ENCODE measurements at regions not wholly inside any gene's neighbourhood (a gene's known extent, or its start where the extent isn't known, plus 50 kb on each side); places are given as distances from the start of the nearest gene placed in this dataset.

DNA sequence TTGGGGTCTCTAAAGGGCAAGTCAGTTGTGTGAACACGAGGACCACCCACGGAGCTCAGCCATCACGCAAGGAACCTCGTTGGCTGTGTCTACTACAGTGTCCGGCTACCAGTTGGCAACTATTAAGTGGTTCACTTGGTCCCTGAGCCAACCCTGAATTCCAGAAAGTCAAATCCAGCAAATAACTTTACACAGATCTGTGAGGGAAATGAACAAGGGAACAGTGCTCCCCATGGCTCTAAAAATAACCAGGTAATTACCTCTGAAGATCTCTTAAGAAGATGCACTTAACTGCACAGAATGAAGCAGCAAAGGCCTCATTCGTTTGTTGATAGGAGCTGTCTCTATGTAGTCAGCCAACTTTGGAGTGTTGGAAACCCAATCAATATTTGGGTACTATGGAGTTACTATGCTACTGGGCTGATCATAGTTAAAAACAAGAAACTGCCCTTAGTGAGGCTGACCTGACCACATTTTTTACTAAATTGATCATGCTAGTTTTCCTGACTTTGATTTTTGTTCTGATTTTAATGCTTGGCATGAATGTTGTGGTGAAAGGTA lies 219.1 kb upstream of the LRIG1 start:
- no peak overlapping the region for H3K9ac ChIP-seq (ENCODE audit: low read length)
- H3K27me3 ChIP-seq (ENCODE audit: insufficient read depth, low read length): no peaks in the 10 kb centered on the region
- no peak overlapping the region for H4K8ac ChIP-seq (ENCODE audit: low read depth, low read length)
- WGBS (ENCODE audit: extremely low coverage, insufficient coverage, insufficient read length): no CpG with 5 or more reads among the region's 6 CpGs
- H3K4ac ChIP-seq (ENCODE audit: low read depth, low read length): no peak overlapping the region
- H3K36me3 ChIP-seq (ENCODE audit: control insufficient read depth in 1 of 2, insufficient read depth in 2 of 2, low read length in 2 of 2): no peaks in the 10 kb centered on the region
- no peak overlapping the region for H2AK5ac ChIP-seq (ENCODE audit: low read length)
- H3K27ac ChIP-seq (ENCODE audit: low read depth, low read length): no peak overlapping the region
- H4K12ac ChIP-seq (ENCODE audit: low read depth, low read length): no peak overlapping the region
- no peaks in the 10 kb centered on the region for H3K79me1 ChIP-seq (ENCODE audit: low read length)
- H3K4me1 ChIP-seq (ENCODE audit: control insufficient read depth in 1 of 2, insufficient read depth in 2 of 2, low read length in 2 of 2): peaks cover 0 to 2% of the 10 kb centered on the region in 2 experiments
- no peak overlapping the region for H3K4me3 ChIP-seq (ENCODE audit: low read depth, low read length)
- H3K18ac ChIP-seq (ENCODE audit: low read length): no peak overlapping the region
- no peaks in the 10 kb centered on the region for H3K9me3 ChIP-seq (ENCODE audit: insufficient read depth, low read depth, low read length)
- H4K91ac ChIP-seq (ENCODE audit: low read depth, low read length): no peak overlapping the region
- H2BK12ac ChIP-seq (ENCODE audit: low read length): no peak overlapping the region
- no peak overlapping the region for H2BK5ac ChIP-seq (ENCODE audit: low read depth, low read length, poor library complexity)
- no peak overlapping the region for H3K14ac ChIP-seq (ENCODE audit: low read length)
- H2AFZ ChIP-seq (ENCODE audit: insufficient read depth, low read length, poor library complexity): no peak overlapping the region
- no peak for DNase-seq
- no peaks in the 10 kb centered on the region for H3K79me2 ChIP-seq (ENCODE audit: control insufficient read depth, insufficient read depth, low read length, poor library complexity)
- no peak overlapping the region for H3K23ac ChIP-seq (ENCODE audit: low read length)
- H2BK120ac ChIP-seq (ENCODE audit: insufficient read depth, low read length, poor library complexity): no peak overlapping the region
- no peak overlapping the region for H3K4me2 ChIP-seq (ENCODE audit: low read length)

DNA sequence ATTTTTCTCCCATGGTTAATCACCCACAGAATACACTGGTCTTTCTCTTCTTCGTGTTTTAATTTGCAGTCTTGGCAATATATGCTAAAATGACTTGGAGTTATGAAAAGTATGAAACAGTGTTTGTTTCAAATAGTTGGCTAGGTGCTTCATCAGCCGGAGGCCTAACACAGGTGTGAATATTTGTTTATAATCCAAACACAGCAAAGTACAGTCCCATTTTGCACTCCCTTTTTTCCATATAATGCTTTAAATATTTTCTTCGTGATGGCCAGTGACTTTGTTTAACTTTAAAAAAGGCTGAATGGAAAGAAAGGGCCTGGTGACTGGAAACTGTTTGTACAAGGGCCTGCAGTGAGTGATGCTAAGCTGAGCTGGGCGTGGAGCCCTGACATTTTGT lies 219.7 kb upstream of the LRIG1 start:
- H4K12ac ChIP-seq (ENCODE audit: low read depth, low read length): no peak overlapping the region
- H3K14ac ChIP-seq (ENCODE audit: low read length): no peak overlapping the region
- no peak overlapping the region for H3K4ac ChIP-seq (ENCODE audit: low read depth, low read length)
- H3K18ac ChIP-seq (ENCODE audit: low read length): no peak overlapping the region
- H3K9me3 ChIP-seq (ENCODE audit: insufficient read depth, low read depth, low read length): no peaks in the 10 kb centered on the region
- H3K36me3 ChIP-seq (ENCODE audit: control insufficient read depth in 1 of 2, insufficient read depth in 2 of 2, low read length in 2 of 2): no peaks in the 10 kb centered on the region
- H4K91ac ChIP-seq (ENCODE audit: low read depth, low read length): no peak overlapping the region
- H3K23ac ChIP-seq (ENCODE audit: low read length): no peak overlapping the region
- H3K9ac ChIP-seq (ENCODE audit: low read length): no peak overlapping the region
- DNase-seq: no peak
- H3K4me3 ChIP-seq (ENCODE audit: low read depth, low read length): no peak overlapping the region
- H3K27me3 ChIP-seq (ENCODE audit: insufficient read depth, low read length): no peaks in the 10 kb centered on the region
- H3K27ac ChIP-seq (ENCODE audit: low read depth, low read length): no peak overlapping the region
- H4K8ac ChIP-seq (ENCODE audit: low read depth, low read length): no peak overlapping the region
- no peaks in the 10 kb centered on the region for H3K79me2 ChIP-seq (ENCODE audit: control insufficient read depth, insufficient read depth, low read length, poor library complexity)
- no peak overlapping the region for H2AFZ ChIP-seq (ENCODE audit: insufficient read depth, low read length, poor library complexity)
- H3K4me2 ChIP-seq (ENCODE audit: low read length): no peak overlapping the region
- H2BK5ac ChIP-seq (ENCODE audit: low read depth, low read length, poor library complexity): no peak overlapping the region
- H2AK5ac ChIP-seq (ENCODE audit: low read length): no peak overlapping the region
- no peaks in the 10 kb centered on the region for H3K79me1 ChIP-seq (ENCODE audit: low read length)
- WGBS (ENCODE audit: extremely low coverage, insufficient coverage, insufficient read length): no CpG with 5 or more reads among the region's 4 CpGs
- no peak overlapping the region for H2BK12ac ChIP-seq (ENCODE audit: low read length)
- peaks cover 0 to 2% of the 10 kb centered on the region in 2 experiments for H3K4me1 ChIP-seq (ENCODE audit: control insufficient read depth in 1 of 2, insufficient read depth in 2 of 2, low read length in 2 of 2)
- no peak overlapping the region for H2BK120ac ChIP-seq (ENCODE audit: insufficient read depth, low read length, poor library complexity)

DNA sequence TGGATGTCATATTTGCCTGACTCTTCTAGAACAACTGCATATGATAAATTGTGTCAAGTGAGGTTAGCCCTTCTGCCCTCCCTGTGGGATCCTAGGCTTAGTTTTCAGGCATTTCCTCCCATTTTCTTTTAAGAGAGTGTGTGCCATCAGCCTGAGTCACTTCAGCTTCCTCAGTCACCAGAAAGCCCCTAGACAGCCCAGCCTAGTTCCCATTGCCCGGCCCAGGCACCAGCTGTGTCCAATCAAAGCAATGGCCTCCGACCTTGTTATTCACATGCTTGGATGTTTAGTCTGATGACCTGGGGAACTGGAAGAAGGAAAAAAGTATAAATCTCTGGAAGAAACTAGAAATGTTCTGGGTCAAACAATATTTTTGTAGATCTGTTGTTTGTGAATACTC lies 221.9 kb upstream of the LRIG1 start:
- Histone ChIP-seq H3K79me2 (ENCODE audit: control insufficient read depth, insufficient read depth, low read length, poor library complexity) (no peaks in the 10 kb centered on the region), H3K36me3 (ENCODE audit: control insufficient read depth in 1 of 2, insufficient read depth in 2 of 2, low read length in 2 of 2) (no peaks in the 10 kb centered on the region), H4K8ac (ENCODE audit: low read depth, low read length) (no peak overlapping the region), H3K4me3 (ENCODE audit: low read depth, low read length) (no peak overlapping the region), H3K14ac (ENCODE audit: low read length) (no peak overlapping the region), H3K9me3 (ENCODE audit: insufficient read depth, low read depth, low read length) (no peaks in the 10 kb centered on the region), H3K27ac (ENCODE audit: low read depth, low read length) (no peak overlapping the region), H2AK5ac (ENCODE audit: low read length) (no peak overlapping the region), H3K79me1 (ENCODE audit: low read length) (no peaks in the 10 kb centered on the region), H3K9ac (ENCODE audit: low read length) (no peak overlapping the region), H3K4me1 (ENCODE audit: control insufficient read depth in 1 of 2, insufficient read depth in 2 of 2, low read length in 2 of 2) (peaks cover 0 to 2% of the 10 kb centered on the region in 2 experiments), H3K4ac (ENCODE audit: low read depth, low read length) (no peak overlapping the region), H2BK120ac (ENCODE audit: insufficient read depth, low read length, poor library complexity) (no peak overlapping the region), H3K18ac (ENCODE audit: low read length) (no peak overlapping the region), H3K27me3 (ENCODE audit: insufficient read depth, low read length) (no peaks in the 10 kb centered on the region), H2BK5ac (ENCODE audit: low read depth, low read length, poor library complexity) (no peak overlapping the region), H4K91ac (ENCODE audit: low read depth, low read length) (no peak overlapping the region), H3K4me2 (ENCODE audit: low read length) (no peak overlapping the region), H4K12ac (ENCODE audit: low read depth, low read length) (no peak overlapping the region), H3K23ac (ENCODE audit: low read length) (no peak overlapping the region), H2BK12ac (ENCODE audit: low read length) (no peak overlapping the region), H2AFZ (ENCODE audit: insufficient read depth, low read length, poor library complexity) (no peak overlapping the region)
- DNase-seq: peak in 1 of 2 donors; percentile 25
- no CpG with 5 or more reads among the region's 2 CpGs for WGBS (ENCODE audit: extremely low coverage, insufficient coverage, insufficient read length)

DNA sequence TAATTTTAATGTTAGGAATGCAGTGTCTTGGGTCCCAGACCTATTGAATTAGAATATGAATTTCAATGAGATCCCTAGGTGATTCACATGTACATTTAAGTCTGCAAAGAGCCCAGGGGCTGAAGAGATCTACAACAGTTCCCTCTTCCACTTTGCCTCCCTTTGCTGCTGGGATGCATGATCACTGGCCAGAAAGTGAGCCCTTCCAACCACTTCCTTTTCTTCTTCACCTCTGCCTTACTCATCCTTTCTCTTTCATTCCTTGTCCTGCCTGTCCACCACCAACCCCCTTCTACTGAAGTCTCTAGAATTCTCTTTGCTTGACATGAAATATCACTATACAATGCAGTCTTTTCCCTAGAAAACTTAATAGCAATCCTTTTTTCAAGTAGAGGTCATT lies 222.4 kb upstream of the LRIG1 start:
- Histone ChIP-seq H3K79me1 (ENCODE audit: low read length) (no peaks in the 10 kb centered on the region), H4K12ac (ENCODE audit: low read depth, low read length) (no peak overlapping the region), H2BK120ac (ENCODE audit: insufficient read depth, low read length, poor library complexity) (no peak overlapping the region), H2AFZ (ENCODE audit: insufficient read depth, low read length, poor library complexity) (no peak overlapping the region), H3K79me2 (ENCODE audit: control insufficient read depth, insufficient read depth, low read length, poor library complexity) (no peaks in the 10 kb centered on the region), H3K9me3 (ENCODE audit: insufficient read depth, low read depth, low read length) (no peaks in the 10 kb centered on the region), H2BK5ac (ENCODE audit: low read depth, low read length, poor library complexity) (no peak overlapping the region), H3K4me3 (ENCODE audit: low read depth, low read length) (no peak overlapping the region), H3K4ac (ENCODE audit: low read depth, low read length) (no peak overlapping the region), H2AK5ac (ENCODE audit: low read length) (no peak overlapping the region), H3K36me3 (ENCODE audit: control insufficient read depth in 1 of 2, insufficient read depth in 2 of 2, low read length in 2 of 2) (no peaks in the 10 kb centered on the region), H3K14ac (ENCODE audit: low read length) (no peak overlapping the region), H4K91ac (ENCODE audit: low read depth, low read length) (no peak overlapping the region), H3K27ac (ENCODE audit: low read depth, low read length) (no peak overlapping the region), H4K8ac (ENCODE audit: low read depth, low read length) (no peak overlapping the region), H3K27me3 (ENCODE audit: insufficient read depth, low read length) (no peaks in the 10 kb centered on the region), H3K9ac (ENCODE audit: low read length) (no peak overlapping the region), H3K18ac (ENCODE audit: low read length) (no peak overlapping the region), H3K23ac (ENCODE audit: low read length) (no peak overlapping the region), H3K4me1 (ENCODE audit: control insufficient read depth in 1 of 2, insufficient read depth in 2 of 2, low read length in 2 of 2) (peaks cover 0 to 2% of the 10 kb centered on the region in 2 experiments), H3K4me2 (ENCODE audit: low read length) (no peak overlapping the region), H2BK12ac (ENCODE audit: low read length) (no peak overlapping the region)
- no peak for DNase-seq
